Skin epidermis (tissue), 12 donors: ENCODE measurements at regions not wholly inside any gene's neighbourhood (a gene's known extent, or its start where the extent isn't known, plus 50 kb on each side); places are given as distances from the start of the nearest gene placed in this dataset.

Experiments used
- H3K27ac ChIP-seq, 21 experiments: fragments of 200-600 bp; sonication (generic) in 11 of 21; one replicate each; pipeline ENCODE4 v1.5.0; 2020; ENCODE audit warnings: mild to moderate bottlenecking in 3 of 21, inconsistent platforms in 2 of 21, moderate library complexity in 2 of 21
- H3K4me3 ChIP-seq, 7 experiments: fragments of 200-600 bp; sonication (generic) in 2 of 7; one replicate each; pipeline ENCODE4 v1.5.0; 2020; ENCODE audit warnings: inconsistent platforms in 2 of 7, mild to moderate bottlenecking in 2 of 7, moderate library complexity in 1 of 7

- no peak overlapping the region for H3K4me3 ChIP-seq
- H3K27ac ChIP-seq = no peak overlapping the region
These were observed 721.1 kb upstream of the CITED2 start for GRCh38 chr6:140095532-140095931.

GRCh38 chr6:140091895-140092294 lies 717.4 kb upstream of the CITED2 start:
- H3K4me3 ChIP-seq = no peak overlapping the region
- H3K27ac ChIP-seq = no peak overlapping the region

GRCh38 chr6:140090871-140091270 lies 716.4 kb upstream of the CITED2 start:
- no peak overlapping the region for H3K4me3 ChIP-seq
- no peak overlapping the region for H3K27ac ChIP-seq

- no peak overlapping the region for H3K4me3 ChIP-seq
These were observed 708.9 kb upstream of the CITED2 start for GRCh38 chr6:140083375-140083774.

GRCh38 chr6:140082867-140083297 lies 708.4 kb upstream of the CITED2 start:
- no peak overlapping the region for H3K27ac ChIP-seq
- no peak overlapping the region for H3K4me3 ChIP-seq

More at GRCh38 chr6:140083375-140083774, 708.9 kb upstream of the CITED2 start:
- H3K27ac ChIP-seq = no peak overlapping the region

- no peak overlapping the region for H3K4me3 ChIP-seq
- H3K27ac ChIP-seq = peak overlapping the region in 4 of 21 experiments; percentile 1 to 64 (median 35)
These were observed 704.9 kb upstream of the CITED2 start for GRCh38 chr6:140079328-140079727.

GRCh38 chr6:140078561-140079125 lies 704.2 kb upstream of the CITED2 start:
- peak overlapping the region in 6 of 21 experiments; percentile 25 to 77 (median 42) for H3K27ac ChIP-seq

GRCh38 chr6:140077827-140078560 lies 703.5 kb upstream of the CITED2 start:
- no peak overlapping the region for H3K4me3 ChIP-seq
- peak overlapping the region in 6 of 21 experiments; percentile 25 to 77 (median 42) for H3K27ac ChIP-seq

More at GRCh38 chr6:140078561-140079125, 704.2 kb upstream of the CITED2 start:
- no peak overlapping the region for H3K4me3 ChIP-seq

- no peak overlapping the region for H3K27ac ChIP-seq
These were observed 701.7 kb upstream of the CITED2 start for GRCh38 chr6:140076105-140076504.

GRCh38 chr6:140073456-140073855 lies 699.0 kb upstream of the CITED2 start:
- Histone ChIP-seq H3K27ac (no peak overlapping the region), H3K4me3 (no peak overlapping the region)

More at GRCh38 chr6:140076105-140076504, 701.7 kb upstream of the CITED2 start:
- no peak overlapping the region for H3K4me3 ChIP-seq

- peak overlapping the region in 3 of 21 experiments; percentile 11 to 62 (median 32) for H3K27ac ChIP-seq
- H3K4me3 ChIP-seq = no peak overlapping the region
These were observed 697.2 kb upstream of the CITED2 start for GRCh38 chr6:140071601-140072062.

GRCh38 chr6:140070846-140071473 lies 696.5 kb upstream of the CITED2 start:
- Histone ChIP-seq H3K27ac (peak overlapping the region in 2 of 21 experiments; percentile 11 to 62), H3K4me3 (no peak overlapping the region)

GRCh38 chr6:140069576-140069975 lies 695.1 kb upstream of the CITED2 start:
- peak overlapping the region in 1 of 21 experiments; percentile 62 for H3K27ac ChIP-seq
- no peak overlapping the region for H3K4me3 ChIP-seq

- H3K4me3 ChIP-seq = no peak overlapping the region
- H3K27ac ChIP-seq = no peak overlapping the region
These were observed 694.4 kb upstream of the CITED2 start for GRCh38 chr6:140068801-140069200.

GRCh38 chr6:140064366-140064765 lies 689.9 kb upstream of the CITED2 start:
- no peak overlapping the region for H3K27ac ChIP-seq
- H3K4me3 ChIP-seq = no peak overlapping the region

GRCh38 chr6:140063021-140063399 lies 688.6 kb upstream of the CITED2 start:
- H3K4me3 ChIP-seq = no peak overlapping the region
- H3K27ac ChIP-seq = peak overlapping the region in 15 of 21 experiments; percentile 2 to 86 (median 37)

- Histone ChIP-seq H3K27ac (peak overlapping the region in 15 of 21 experiments; percentile 2 to 86 (median 37)), H3K4me3 (no peak overlapping the region)
These were observed 687.9 kb upstream of the CITED2 start for GRCh38 chr6:140062043-140063020.

GRCh38 chr6:140061110-140062042 lies 686.9 kb upstream of the CITED2 start:
- peak overlapping the region in 10 of 21 experiments; percentile 0 to 85 (median 44) for H3K27ac ChIP-seq
- H3K4me3 ChIP-seq = no peak overlapping the region
